UCSD-AML1 (cell line): ENCODE measurements at regions not wholly inside any gene's neighbourhood (a gene's known extent, or its start where the extent isn't known, plus 50 kb on each side); places are given as distances from the start of the nearest gene placed in this dataset.
A peak's percentile ranks its signal among the peaks of the same experiment; 100 is the strongest.
"Not testable (repeated sequence)": the region's sequence is repeated elsewhere in the genome, so short reads cannot be mapped to it uniquely, and the experiment has no call there.

ENCODE experiments used
- DNase-seq: peaks from one replicate; lab custom pipeline; 2025; ENCODE audit not compliant: unreplicated experiment; lab: John Stamatoyannopoulos, UW

GRCh38 chr5:96528826-96529474, 95.9 kb upstream of the PCSK1 start:
- no peak for DNase-seq

GRCh38 chr5:96529559-96529958, 96.5 kb upstream of the PCSK1 start:
- no peak for DNase-seq

- no peak for DNase-seq
Observed at GRCh38 chr5:96530901-96531300, 97.9 kb upstream of the PCSK1 start.

- no peak for DNase-seq
Observed at GRCh38 chr5:96533371-96533770, 100.3 kb upstream of the PCSK1 start.

- no peak for DNase-seq
Observed at GRCh38 chr5:96537386-96537785, 104.3 kb upstream of the PCSK1 start.

GRCh38 chr5:96538808-96539250, 105.8 kb upstream of the PCSK1 start:
- no peak for DNase-seq

GRCh38 chr5:96546120-96546519, 113.1 kb upstream of the PCSK1 start:
- DNase-seq: no peak

- no peak for DNase-seq
Observed at GRCh38 chr5:96547486-96547885, 114.4 kb upstream of the PCSK1 start.

GRCh38 chr5:96548905-96549304, 113.3 kb upstream of the CAST start:
- DNase-seq: no peak

GRCh38 chr5:96560857-96561256, 101.3 kb upstream of the CAST start:
- DNase-seq: not testable (repeated sequence)

GRCh38 chr5:96562614-96563013, 99.6 kb upstream of the CAST start:
- DNase-seq: no peak

GRCh38 chr5:96563816-96564215, 98.4 kb upstream of the CAST start:
- DNase-seq: no peak

- no peak for DNase-seq
Observed at GRCh38 chr5:96565582-96566265, 96.5 kb upstream of the CAST start.

GRCh38 chr5:96566833-96567587, 95.2 kb upstream of the CAST start:
- DNase-seq: peak; percentile 20

GRCh38 chr5:96569332-96569731, 92.8 kb upstream of the CAST start:
- no peak for DNase-seq

- no peak for DNase-seq
Observed at GRCh38 chr5:96569770-96570169, 92.4 kb upstream of the CAST start.

- DNase-seq: no peak
Observed at GRCh38 chr5:96572864-96573512, 89.2 kb upstream of the CAST start.

GRCh38 chr5:96573513-96573894, 88.7 kb upstream of the CAST start:
- DNase-seq: no peak

GRCh38 chr5:96576876-96577275, 85.3 kb upstream of the CAST start:
- no peak for DNase-seq

- DNase-seq: no peak
Observed at GRCh38 chr5:96577909-96578308, 84.3 kb upstream of the CAST start.

GRCh38 chr5:96579711-96580110, 82.5 kb upstream of the CAST start:
- DNase-seq: no peak

GRCh38 chr5:96582343-96582742, 79.8 kb upstream of the CAST start:
- DNase-seq: no peak
